NAMALWA (cell line): ENCODE measurements at regions not wholly inside any gene's neighbourhood (a gene's known extent, or its start where the extent isn't known, plus 50 kb on each side); places are given as distances from the start of the nearest gene placed in this dataset.
"Not testable (repeated sequence)": the region's sequence is repeated elsewhere in the genome, so short reads cannot be mapped to it uniquely, and the experiment has no call there.

Experiments used
- DNase-seq: peaks from one replicate; pipeline ENCODE4 v3.0.0-alpha.2; 2015; ENCODE audit warnings: low spot score

DNA sequence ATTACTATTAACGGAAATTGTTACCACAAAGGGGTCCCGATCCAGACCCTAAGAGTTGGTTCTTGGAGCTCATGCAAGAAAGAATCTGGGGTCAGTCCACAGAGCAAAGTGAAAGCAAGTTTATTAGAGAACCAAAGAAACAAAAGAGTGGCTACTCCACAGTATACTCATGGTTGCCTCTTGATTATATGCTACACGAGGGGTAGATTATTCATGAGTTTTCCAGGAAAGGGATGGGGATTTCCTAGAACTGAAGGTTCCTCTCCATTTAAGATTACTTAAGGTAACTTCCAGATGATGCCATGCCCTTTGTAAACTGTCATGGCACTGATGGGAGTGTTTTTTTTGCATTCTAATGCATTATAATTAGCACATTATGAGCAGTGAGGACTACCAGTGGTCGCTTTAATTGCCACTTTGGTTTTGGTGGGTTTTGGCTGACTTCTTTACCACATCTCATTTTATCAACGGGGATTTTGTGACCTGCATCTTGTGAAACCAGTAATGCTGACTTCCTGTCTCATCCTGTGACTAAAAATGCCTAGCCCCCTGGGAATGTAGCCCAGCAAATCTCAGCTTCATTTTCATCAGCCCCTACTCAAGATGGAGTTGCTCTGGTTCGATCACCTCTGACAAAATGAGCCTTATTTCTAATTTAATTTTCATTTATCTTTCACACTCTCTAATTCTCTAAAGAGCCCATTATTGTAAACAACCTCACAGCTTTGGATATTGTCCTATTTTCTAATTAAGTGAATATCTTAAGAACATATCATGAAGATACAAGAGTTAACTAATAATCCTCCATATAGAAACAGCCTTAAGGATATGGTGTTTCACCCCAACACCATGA is 336.3 kb downstream of the RASEF start:
- DNase-seq = no peak

DNA sequence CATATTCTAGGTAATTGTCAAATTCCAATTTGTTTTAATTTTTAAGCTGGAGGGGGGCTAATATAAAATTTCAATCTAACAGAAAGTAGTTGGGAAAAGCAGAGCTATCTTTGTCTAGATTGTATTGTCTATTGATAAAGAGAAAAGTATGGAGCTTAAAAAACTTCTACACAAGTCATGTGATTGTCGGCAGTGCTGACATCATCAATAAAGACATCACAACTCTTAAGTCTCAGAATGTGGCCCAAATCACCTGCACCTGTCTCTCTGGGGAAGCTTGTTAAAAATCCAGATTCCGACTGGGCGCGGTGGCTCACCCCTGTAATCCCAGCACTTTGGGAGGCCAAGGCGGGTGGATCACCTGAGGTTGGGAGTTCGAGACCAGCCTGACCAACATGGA is 333.8 kb downstream of the RASEF start:
- no peak for DNase-seq

DNA sequence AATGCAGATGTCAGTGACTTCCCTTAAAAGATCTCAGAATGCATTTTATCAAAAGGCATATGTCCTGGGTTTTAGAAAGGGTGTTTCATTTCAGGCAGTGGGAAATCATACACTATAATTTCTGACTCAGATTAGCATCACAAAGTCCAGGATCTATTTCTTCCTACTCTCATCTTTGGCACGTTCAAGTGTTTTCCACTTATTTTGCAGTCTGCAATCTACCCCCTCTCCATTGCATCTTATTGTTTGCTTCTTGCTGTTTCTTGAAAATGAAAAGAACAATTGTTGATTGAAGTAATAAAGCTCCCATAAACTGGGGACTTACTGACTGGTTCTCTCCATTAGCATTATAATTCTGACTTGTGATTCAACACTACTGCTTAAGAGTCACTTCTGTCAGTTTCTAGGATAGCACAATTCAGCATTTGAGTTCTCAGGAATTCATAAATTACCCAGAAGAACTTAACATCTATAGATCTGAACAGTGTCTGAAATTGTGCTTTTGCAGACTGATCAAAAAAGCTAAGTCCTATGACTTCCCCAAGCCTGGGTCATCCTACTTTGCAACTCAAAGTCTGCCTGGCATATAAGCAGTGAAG is 332.9 kb downstream of the RASEF start:
- no peak for DNase-seq

DNA sequence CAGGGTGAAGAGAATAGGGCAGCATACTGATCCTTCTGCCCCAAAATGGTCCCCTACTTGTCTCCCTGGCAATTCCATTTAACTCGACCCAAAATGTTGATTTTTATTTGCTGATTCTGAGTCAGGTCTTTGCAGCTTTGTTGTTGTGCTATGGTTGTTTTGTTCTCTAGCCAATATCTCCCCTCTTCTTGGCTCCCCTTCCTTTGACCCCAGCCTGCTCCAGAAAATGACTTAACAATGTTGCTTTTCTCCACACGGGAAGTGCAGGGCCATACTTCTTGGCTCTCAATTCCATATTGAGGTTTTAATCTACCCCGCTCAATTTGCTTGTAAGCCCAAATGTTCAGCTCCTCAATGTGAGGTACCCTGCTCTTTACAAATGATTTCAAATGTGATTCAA is 330.0 kb downstream of the RASEF start:
- no peak for DNase-seq

DNA sequence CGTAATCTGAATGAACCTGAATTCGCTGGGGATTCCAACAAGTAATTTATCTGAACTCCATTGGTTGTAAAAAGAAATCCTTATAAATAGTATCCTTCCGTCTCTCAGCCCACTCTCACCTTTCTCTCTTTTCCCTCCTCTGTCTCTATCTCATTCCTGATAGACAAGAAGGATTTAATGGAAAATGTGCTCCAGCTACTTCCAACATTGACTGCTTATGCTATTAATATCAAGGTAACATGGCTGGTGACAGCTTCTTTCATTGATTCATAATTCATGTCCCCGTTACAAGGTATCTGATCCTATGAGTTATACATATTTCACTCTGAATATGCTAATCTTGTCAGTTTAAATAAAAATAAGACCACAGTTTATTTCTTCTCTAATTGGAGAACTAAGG is 326.8 kb downstream of the RASEF start:
- DNase-seq = no peak

DNA sequence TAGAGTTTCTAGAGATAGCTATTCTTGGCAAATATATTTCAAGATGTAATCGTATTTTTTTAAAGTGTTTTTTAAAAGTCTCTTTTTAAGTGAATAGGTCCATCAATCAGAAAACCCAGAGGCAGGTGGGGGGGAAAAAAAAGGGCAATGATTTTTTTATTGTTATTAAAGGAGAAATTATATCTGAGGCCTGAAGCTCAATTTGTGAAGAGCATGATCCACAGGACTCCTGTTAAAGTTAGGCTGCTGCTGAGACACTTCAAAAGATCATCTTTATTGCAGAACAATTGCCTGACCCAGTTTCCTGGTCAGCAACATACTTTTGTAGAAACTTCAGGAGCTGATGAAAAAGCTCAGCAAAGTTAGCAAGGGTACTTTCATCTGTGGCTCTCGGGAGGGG is 326.2 kb downstream of the RASEF start:
- DNase-seq = no peak

DNA sequence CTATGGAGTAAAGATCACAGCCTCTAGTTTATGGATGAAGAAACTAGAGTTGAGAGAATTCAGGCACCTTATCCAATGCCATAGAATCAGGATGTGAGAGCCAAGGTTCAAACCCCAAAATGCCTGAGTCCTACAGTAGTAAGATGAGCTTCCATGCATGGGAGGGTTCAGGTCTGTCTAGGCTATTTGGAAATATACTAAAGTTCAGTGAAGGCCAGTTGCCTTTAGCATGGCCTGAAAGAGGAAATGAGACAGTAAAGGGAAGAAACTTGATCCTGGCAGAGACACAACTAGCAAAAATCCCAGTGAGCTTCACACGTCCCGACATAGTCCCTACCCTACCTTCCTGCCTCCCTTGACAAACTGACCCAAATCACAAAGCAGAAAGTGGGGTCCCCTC is 317.0 kb downstream of the RASEF start:
- no peak for DNase-seq

DNA sequence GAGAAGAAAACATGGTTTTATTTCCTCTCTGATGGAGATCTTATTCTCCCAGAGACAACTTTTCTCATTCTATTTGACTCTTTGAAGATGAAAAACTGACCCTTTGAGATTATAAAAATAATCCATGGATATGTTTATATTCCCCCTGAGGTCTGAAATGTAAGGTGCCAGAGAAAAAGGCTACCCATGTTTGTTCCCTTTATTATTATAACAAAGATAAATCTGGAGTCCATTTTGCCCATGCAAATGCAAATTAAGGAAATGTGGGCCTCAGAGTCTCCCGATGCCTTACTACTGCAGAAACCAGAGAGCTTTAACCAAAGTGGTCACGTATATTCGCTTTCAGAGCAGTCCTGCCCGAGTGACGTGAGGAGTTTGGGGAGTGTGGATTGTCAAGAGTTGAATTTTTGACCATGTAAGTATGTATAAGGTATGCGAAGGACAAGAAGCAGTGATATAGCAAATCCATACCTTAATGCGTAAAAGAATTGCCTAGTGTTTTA is 312.5 kb downstream of the RASEF start:
- DNase-seq = no peak

DNA sequence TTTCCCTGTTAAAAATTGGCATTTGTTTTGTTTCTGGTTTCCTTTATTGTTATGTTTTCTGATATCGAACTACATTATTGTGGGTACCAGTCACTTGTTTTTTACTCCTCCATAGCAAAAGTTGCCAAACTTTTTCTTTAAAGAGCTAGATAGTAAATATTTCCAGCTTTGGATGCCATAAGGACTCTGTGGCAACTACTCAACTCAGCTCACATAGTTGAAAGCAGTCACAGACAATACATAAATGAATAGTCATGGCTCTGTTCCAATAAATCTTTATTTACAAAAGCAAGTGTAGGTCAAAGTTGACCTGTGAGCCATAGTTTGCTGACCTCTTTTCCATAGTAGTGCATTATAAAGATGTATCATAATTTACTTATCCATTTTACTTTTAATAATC is 305.0 kb downstream of the RASEF start:
- no peak for DNase-seq

DNA sequence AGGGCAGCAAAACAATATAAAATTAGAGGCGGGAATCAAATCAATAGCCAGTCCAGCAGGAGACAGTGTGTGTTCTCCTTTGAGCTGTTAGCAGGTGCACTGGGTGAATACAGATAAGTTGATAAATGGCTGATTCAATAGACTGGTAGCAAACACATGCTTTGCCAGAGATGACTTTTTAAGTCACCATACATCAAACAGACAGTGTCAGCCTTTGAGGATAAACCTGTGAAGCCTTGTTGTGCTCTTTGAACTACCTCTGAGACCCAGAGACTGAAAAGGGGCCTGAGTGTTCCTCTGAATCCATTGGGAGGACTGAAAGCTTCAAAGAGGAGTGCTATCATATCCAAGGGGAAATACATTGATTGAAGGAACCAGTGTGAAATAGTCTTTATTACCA is 301.9 kb downstream of the RASEF start:
- DNase-seq = no peak

DNA sequence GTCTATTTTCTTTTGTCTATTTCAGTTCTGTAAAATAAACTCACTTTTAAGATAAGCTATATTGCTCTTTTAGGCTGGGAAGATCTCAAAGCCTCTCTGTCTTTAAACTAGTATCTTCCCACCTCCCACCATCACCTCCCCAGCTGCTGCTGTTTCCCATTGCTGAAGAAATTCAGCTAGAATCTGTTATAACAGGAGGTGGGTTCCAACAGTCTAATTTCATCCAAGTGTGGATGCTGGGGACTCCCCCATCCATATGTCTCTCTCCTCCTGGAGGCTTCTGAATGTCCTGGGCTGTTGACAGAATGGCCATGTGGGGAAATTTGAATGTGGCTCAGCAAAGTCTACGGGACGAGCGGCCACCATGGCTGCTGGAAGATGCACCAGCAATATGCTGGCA is 301.0 kb downstream of the RASEF start:
- DNase-seq = no peak

DNA sequence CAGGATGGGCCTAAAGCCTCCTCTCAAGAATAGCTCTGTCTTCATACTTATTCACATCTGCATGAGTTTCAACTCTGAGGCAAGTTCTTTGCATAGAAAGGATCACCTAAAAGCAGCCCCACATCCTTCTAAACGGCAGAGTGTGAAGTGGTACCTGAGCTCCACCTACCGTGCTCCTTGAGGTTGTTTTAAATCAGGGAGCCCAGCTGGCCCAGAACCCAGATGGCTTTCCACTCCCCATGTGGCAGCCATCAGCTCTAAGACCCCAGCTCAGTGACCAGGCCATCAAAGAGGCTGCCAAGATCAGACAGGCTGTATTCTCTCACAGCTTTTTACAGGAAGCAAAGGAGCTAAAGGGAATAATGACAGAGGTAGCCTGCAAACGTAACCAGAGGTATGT is 299.3 kb downstream of the RASEF start:
- DNase-seq = no peak

DNA sequence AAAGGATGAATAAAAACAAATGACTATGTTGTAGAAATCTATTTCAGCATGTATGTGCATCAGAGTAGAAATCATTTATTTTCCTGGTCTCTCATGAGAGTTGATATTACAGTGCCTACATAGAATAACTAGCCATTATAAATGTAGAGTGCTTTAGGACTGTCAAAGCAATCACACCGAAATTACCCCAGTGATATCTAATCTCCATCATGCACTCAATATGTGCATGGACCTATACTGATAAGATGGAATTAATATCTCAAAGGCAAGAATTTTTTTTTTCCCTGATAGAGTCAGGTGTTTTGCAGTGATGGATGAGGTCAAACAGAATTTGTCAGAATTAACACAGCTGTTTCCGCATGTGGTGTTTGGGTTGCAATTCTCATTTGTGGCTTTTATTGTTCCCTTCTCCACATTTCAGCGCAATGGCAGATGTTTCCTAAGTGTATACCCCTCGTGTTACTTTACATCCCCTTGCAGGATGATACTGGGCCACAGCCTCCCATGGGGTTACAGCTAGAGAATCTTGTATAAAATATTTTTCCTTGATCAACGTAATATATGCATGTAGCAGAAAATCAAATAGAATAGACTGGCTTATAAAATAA is 298.8 kb downstream of the RASEF start:
- DNase-seq = no peak

DNA sequence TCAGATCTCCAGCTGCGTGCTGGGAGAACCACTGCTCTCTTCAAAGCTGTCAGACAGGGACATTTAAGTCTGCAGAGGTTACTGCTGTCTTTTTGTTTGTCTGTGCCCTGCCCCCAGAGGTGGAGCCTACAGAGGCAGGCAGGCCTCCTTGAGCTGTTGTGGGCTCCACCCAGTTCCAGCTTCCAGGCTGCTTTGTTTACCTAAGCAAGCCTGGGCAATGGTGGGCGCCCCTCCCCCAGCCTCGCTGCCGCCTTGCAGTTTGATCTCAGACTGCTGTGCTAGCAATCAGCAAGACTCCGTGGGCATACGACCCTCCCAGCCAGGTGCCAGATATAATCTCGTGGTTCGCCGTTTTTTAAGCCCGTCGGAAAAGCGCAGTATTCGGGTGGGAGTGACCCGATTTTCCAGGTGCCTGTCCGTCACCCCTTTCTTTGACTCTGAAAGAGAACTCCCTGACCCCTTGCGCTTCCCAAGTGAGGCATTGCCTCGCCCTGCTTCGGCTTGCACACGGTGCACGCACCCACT is 288.2 kb downstream of the RASEF start:
- DNase-seq = not testable (repeated sequence)

DNA sequence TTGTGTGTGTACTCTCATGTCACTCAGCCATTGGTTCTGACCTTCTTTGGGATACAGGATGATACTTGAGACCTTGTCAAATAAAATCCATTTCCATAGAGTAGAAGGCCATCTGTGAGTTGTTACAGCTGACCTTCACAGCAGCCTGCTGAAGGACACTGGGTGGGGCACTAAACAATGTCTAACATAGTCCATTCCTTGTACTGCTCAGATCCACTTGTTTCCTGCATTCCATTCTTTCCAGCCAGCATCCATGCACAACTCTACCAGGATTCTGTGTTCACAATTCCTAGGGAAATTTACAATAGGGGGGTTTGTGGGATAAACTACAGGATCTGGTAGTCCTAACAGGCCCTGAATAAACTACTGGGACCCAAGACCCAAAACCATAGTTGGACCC is 286.4 kb downstream of the RASEF start:
- DNase-seq = no peak

DNA sequence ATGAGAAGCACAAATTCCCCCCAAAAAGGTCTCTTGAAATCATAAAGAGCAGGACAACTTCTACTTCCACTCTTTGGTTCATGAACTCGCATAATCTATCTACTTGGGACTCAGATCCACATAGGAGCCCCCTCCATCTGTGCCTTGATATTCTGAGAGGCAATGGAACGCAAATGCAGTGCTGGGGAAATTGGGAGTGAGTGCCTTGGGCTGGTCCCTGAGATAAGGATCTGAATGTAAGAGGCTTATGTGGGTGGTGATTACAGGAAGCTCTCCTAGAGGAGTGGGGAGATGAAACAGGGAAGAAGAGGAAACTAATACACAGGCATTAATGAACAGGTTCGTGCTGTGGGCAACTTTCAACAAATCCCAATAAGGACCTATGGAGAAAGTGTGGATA is 285.6 kb downstream of the RASEF start:
- DNase-seq = no peak

DNA sequence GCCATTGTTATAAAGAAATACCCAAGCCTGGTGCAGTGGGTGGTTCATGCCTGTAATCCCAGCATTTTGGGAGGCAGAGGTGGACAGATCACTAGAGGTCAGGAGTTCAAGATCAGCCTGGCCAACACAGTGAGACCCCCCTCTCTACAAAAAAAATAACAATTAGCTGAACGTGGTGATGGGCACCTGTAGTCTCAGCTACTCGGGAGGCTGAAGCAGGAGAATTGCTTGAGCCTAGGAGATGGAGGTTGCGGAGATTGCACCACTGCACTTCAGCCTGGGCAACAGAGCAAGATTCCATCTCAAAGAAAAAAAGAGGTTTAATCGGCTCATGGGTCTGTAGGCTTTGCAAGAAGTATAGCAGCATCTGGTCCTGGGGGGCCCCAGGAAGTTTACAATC is 284.0 kb downstream of the RASEF start:
- not testable (repeated sequence) for DNase-seq

DNA sequence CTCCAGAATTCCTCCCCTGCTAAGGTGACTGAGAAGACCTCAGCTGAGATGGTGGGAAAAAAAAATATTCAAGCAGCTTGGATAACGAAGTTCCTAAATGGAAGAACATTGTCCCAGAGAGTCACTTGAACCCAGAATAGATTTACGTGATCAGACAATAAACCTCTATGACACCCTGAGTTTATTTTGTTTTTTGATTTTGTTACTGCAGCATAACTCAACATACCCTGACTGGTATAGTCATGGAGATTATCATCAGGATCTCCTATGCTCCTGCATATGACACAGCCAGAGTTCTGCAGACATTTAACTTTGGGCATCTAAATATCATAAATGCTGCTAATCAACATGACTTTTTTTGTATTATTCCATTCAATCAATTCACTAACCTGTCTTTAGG is 282.9 kb downstream of the RASEF start:
- no peak for DNase-seq

DNA sequence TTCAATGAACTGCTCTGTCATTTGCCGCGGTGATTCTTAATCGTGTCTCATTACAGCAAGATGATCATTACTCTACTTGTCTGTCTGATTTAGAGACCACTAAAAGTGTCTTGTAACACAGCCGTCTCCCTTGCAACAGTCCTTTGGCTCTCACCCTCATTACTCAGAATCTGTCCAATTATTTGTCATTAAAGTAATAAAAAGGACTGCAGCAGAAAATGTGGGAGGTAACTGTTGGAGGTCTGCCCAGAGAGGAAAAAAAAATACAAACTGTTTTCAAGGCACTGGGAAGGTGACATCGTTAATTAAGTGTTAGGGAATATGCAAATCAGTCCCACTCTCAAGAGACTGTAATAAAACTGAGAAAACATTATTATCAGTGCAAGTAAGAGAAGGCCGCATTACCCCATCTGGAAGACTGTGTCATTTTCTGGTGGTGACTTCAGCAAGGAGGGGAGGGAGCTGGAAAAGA is 281.0 kb downstream of the RASEF start:
- DNase-seq = no peak

DNA sequence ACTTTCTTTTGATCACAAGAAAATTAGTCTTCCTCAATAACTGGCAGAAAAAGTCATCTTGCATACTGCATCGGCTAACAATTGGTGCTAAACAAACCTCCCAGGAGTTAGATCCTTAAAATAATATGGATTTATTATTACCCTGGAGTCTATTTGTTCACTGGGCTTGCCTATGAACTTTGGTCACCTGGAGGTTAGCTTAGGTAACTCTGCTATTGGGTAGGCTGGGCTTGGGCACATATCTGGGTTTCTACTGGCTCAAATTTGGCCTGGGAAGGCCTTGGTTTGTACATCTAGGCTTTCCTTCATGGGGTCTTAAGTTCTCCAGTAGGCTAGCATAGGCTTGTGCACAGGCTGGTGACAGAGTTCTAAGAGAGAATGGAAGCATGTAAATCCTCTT is 279.9 kb downstream of the RASEF start:
- DNase-seq = no peak

DNA sequence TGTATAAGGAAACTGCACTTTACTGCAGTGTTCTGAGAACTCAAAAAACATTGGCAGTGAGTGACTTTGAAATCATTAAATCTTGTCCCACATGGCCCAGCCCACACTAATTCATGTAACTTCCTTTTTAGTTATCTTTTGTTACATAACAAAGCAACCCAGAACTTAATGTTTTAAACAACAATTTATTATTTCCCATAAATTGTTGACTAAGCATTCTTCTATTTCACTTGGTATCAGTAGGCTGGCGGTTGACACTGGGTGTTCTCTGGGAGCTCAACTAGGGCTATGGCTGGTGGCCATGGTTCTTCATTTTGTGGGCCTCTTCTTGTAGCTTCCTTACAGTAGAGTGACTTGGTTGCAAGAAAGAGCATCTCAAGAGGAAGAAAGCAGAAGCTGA is 278.4 kb downstream of the RASEF start:
- no peak for DNase-seq

DNA sequence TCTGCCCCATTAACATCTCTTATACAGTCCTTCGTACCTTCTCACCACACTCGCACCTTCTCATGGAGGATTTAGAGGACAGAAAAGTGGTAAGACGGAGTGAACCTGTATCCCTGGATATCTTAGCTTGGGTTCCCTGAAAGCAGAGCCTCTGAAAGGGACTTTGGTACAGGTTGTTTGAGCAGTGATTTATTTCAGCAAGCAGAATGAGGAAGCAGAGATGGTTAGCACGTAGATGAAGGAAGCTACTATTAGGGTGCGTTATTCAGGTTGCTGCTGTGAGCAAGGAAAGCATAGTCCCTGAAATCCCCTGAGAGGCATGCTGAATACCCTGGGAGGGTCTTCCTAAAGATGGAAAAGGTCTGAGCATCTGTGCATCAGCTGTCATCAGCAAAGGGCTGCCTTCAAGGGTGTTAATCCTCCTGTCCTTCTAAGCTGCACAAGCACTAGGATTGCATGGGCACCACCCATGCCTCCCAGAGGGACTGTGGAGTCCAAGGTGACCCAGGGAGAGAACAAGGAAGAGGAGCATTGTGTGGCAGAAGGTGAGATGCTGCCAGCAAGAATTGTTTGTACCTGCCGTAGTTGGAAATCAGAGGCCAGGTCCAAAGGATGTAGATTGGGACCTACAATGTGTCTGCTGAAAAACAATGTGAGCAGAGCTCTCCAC is 273.7 kb downstream of the RASEF start:
- no peak for DNase-seq
